Left lung (tissue), 4 donors: ENCODE measurements at regions not wholly inside any gene's neighbourhood (a gene's known extent, or its start where the extent isn't known, plus 50 kb on each side); places are given as distances from the start of the nearest gene placed in this dataset.
A peak's percentile ranks its signal among the peaks of the same experiment; 100 is the strongest.

Experiments
- ATAC-seq: fragments of 200-7000 bp; cut with Tn5 transposase; one replicate; pipeline ENCODE4 v1.9.1; 2020; ENCODE audit warnings: moderate library complexity
- DNase-seq, 4 donors: peaks; one replicate each; pipeline ENCODE4 v3.0.0-alpha.2; 2013 to 2020
- H3K27ac ChIP-seq, 2 donors: fragments of 200-600 bp; sonication (generic) in 1 of 2; one replicate each; pipeline versions ENCODE4 v1.5.0 to v1.8.0; 2020 to 2021
- H3K27me3 ChIP-seq, 2 donors: fragments of 200-600 bp; sonication (generic) in 1 of 2; one replicate each; pipeline versions ENCODE4 v1.5.0 to v1.8.0; 2020 to 2021
- H3K36me3 ChIP-seq, 2 donors: fragments of 200-600 bp; sonication (generic) in 1 of 2; one replicate each; pipeline versions ENCODE4 v1.5.0 to v1.8.0; 2020 to 2021
- H3K4me1 ChIP-seq, 2 donors: fragments of 200-600 bp; one replicate each; pipeline ENCODE4 v1.8.0; 2021
- H3K4me3 ChIP-seq, 2 donors: fragments of 200-600 bp; sonication (generic) in 1 of 2; one replicate each; pipeline versions ENCODE4 v1.5.0 to v1.8.0; 2020 to 2021; ENCODE audit warnings: mild to moderate bottlenecking in 1 of 2
- H3K9me3 ChIP-seq, 2 donors: fragments of 200-600 bp; sonication (generic) in 1 of 2; one replicate each; pipeline versions ENCODE4 v1.5.0 to v1.8.0; 2020 to 2021
- intact Hi-C, 2 donors: fragments of 100-400 bp; cut with DNase I; formaldehyde crosslinking; loops; one replicate each; pipeline versions ENCODE4 v1.11.2 to v1.14.2; 2022
- TF ChIP-seq, protein P1 (sequence below), 2 donors: fragments of 200-600 bp; sonication (generic) in 1 of 2; IDR thresholded peaks; one replicate each; pipeline versions ENCODE4 v1.5.0 to v1.8.0; 2021; ENCODE audit warnings: antibody characterized with exemption in 2 of 2
- donor health status: DM: no; HTN: yes; CAD: no.
- donor health status: DM: no; HTN: no; CAD: no.

DNA sequence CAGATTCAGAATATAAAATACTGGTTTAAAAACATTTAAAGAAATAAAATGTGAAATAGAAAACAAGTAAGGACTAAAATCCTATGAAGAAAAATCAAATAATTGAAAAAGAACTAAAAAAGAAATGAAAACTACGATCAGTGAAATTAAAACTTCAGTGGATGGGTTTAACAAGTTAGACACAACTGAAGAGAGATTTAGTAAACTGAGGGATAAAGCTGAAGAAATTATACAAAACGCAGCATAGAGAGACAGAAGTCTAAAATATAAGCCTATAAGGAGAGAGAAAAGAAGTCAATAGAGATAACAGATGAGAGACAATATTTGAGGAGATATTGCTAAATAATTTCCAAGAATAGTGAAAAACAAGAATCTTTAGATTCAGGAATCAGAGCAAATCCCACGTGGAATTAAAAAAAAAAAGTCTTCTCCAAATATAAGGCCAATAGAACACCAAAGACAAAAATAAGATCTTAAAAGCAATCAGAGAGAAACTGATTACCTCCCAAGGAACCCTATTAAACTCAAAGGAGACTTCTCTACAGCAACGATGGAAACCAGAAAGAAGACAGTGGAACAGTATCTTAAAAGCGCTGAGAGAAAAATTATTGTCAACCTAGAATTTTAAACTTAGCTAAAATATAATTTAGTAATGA is 59.6 kb upstream of the ABL1 start:
- Histone ChIP-seq H3K27ac (no peak overlapping the region), H3K4me1 (peaks cover 4 to 12% of the 10 kb centered on the region in 2 donors), H3K27me3 (no peaks in the 10 kb centered on the region), H3K9me3 (no peaks in the 10 kb centered on the region), H3K4me3 (no peak overlapping the region), H3K36me3 (no peaks in the 10 kb centered on the region)
- DNase-seq: no peak
- ATAC-seq: no peak
- TF ChIP-seq, protein P1, sequence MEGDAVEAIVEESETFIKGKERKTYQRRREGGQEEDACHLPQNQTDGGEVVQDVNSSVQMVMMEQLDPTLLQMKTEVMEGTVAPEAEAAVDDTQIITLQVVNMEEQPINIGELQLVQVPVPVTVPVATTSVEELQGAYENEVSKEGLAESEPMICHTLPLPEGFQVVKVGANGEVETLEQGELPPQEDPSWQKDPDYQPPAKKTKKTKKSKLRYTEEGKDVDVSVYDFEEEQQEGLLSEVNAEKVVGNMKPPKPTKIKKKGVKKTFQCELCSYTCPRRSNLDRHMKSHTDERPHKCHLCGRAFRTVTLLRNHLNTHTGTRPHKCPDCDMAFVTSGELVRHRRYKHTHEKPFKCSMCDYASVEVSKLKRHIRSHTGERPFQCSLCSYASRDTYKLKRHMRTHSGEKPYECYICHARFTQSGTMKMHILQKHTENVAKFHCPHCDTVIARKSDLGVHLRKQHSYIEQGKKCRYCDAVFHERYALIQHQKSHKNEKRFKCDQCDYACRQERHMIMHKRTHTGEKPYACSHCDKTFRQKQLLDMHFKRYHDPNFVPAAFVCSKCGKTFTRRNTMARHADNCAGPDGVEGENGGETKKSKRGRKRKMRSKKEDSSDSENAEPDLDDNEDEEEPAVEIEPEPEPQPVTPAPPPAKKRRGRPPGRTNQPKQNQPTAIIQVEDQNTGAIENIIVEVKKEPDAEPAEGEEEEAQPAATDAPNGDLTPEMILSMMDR (IDR thresholded peaks at IDR 0.05): no peak
- intact Hi-C loops: no loop called here

DNA sequence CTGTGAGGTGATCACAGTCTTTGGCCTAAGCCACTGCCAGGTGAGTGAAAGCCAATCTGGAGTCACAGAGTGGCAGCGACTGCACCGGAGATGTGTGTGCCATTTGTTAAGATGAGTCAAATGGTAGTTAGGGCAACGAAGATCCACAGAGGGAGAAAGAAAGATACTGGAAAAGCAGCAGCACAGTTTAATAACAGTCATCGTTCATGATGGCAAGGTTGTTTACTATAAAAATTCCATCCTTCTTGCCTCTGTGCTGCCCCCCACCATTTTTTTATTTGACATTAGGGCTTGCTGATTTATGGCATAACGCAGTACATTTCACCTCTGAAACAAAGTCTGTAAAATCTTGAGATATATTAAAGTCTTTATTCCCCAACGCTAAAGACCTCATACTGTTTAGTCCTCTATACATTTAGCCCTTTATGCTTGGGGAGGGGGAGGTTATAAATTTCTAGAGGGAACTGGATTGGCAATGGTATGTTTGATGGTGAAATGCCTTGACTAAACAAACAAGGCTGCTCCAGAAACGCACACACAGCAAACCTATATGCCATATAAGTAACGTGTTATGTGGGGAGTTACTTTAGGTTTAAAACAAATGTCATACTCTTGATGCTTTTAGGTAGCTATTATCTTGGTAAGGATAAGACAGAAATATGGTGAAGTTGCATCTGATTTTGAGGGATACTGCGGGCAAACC is 55.8 kb upstream of the ABL1 start:
- DNase-seq: no peak
- H3K9me3 ChIP-seq: no peaks in the 10 kb centered on the region
- no peaks in the 10 kb centered on the region for H3K27me3 ChIP-seq
- H3K36me3 ChIP-seq: no peaks in the 10 kb centered on the region
- no peak for ATAC-seq
- no peak overlapping the region for H3K4me3 ChIP-seq
- intact Hi-C loops: no loop called here
- TF ChIP-seq, protein P1 (IDR thresholded peaks at IDR 0.05): no peak
- peak overlapping the region in 1 of 2 donors; percentile 87 for H3K27ac ChIP-seq
- peaks cover 2 to 17% of the 10 kb centered on the region in 2 donors for H3K4me1 ChIP-seq

DNA sequence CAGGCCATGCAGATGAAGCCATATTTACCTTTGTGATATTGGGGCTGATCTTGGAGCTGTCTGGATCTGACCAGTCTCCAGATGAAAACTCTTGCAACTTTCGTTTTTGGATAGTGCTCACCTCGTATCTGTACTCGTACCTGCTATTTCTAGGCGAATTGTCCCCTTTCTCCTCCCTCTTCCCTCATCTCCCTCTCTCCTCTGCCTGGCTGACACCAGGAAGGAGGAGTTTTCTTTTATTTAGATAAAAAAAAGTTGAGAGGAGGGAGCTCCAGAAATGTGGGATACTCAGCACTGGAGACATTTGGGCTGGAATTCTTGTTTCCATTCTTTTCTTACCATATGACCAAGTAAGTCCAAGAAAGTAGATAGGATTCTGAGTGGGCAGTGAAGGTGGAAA is 54.6 kb upstream of the ABL1 start:
- ATAC-seq (peak; percentile 17), DNase-seq (no peak)
- Histone ChIP-seq H3K27me3 (no peaks in the 10 kb centered on the region), H3K4me3 (no peak overlapping the region), H3K36me3 (no peaks in the 10 kb centered on the region), H3K9me3 (no peaks in the 10 kb centered on the region), H3K4me1 (peaks cover 0 to 13% of the 10 kb centered on the region in 2 donors), H3K27ac (peak overlapping the region; percentile 39 to 87)
- intact Hi-C loops: no loop called here
- TF ChIP-seq, protein P1 (IDR thresholded peaks at IDR 0.05): no peak

DNA sequence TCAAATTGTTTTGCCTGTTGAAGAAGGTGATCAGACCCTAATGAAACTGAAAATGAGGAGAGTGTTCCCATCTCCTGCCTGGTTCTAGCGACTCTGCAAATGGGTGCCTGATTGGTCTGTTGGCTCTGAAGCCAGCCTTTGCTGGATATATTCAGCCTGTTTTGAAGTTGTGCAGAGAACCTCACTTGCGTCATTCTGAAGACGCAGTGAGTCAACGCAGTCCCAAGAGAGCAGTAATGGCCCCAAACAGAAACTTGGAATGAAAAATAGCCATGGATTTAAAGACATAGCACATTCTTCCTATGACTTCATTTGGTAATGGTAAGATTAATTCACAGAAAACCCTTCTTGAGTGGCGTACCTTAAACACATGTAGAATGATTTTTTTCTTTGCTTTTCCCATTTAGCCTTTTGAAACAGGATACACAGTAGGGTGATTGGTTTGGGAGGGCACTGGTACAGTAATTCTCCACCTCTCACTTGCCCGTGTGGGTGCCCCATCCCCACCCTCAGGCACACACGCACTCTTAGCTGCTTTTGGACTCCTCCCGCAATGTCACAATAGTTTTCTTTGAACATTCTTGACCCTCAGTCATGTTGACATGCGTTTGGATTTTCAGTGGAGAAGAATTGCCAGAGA is 54.1 kb upstream of the ABL1 start:
- H3K27me3 ChIP-seq: no peaks in the 10 kb centered on the region
- no peaks in the 10 kb centered on the region for H3K36me3 ChIP-seq
- no peaks in the 10 kb centered on the region for H3K9me3 ChIP-seq
- ATAC-seq (peak; percentile 95), DNase-seq (peak in 2 of 4 donors; percentile 56 to 81)
- H3K27ac ChIP-seq: peak overlapping the region; percentile 39 to 87
- intact Hi-C loops: no loop called here
- peaks cover 0 to 13% of the 10 kb centered on the region in 2 donors for H3K4me1 ChIP-seq
- TF ChIP-seq, protein P1 (IDR thresholded peaks at IDR 0.05): no peak
- H3K4me3 ChIP-seq: no peak overlapping the region

DNA sequence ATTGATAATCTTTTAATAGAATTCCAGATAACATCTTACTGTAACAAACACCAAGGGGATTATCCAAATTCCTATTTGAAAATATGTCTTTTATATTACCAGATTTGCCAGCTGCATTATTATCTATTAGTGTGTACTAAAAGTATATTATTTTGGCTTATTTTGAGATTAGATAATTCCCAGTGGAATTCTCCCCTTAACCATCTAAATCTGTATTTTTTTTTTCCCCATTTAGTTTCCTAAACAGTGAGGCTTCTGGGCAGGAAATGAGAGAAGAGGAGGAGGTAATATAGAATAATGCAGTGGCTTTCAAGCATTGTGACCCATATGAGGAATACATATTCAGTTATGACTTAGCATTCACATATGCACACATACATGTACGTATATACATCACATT is 53.5 kb upstream of the ABL1 start:
- TF ChIP-seq, protein P1 (IDR thresholded peaks at IDR 0.05): no peak
- DNase-seq: no peak
- H3K9me3 ChIP-seq: no peaks in the 10 kb centered on the region
- intact Hi-C loops: no loop called here
- no peaks in the 10 kb centered on the region for H3K27me3 ChIP-seq
- ATAC-seq: no peak
- no peaks in the 10 kb centered on the region for H3K36me3 ChIP-seq
- H3K27ac ChIP-seq: peak overlapping the region; percentile 39 to 87
- H3K4me1 ChIP-seq: peaks cover 0 to 13% of the 10 kb centered on the region in 2 donors
- H3K4me3 ChIP-seq: no peak overlapping the region
